Activated naive CD4-positive, alpha-beta T cell treated with anti-CD3 and anti-CD28 coated beads, Interleukin-2, amount 50 U/mL, for 72 hours (primary cell): ENCODE measurements at regions not wholly inside any gene's neighbourhood (a gene's known extent, or its start where the extent isn't known, plus 50 kb on each side); places are given as distances from the start of the nearest gene placed in this dataset.
"Not testable (repeated sequence)": the region's sequence is repeated elsewhere in the genome, so short reads cannot be mapped to it uniquely, and the experiment has no call there.

Experiments used
- ATAC-seq, 2 donors: fragments of 150-1000 bp; cut with Tn5 transposase; 2 replicates each; pipeline ENCODE4 v1.10.0; 2021; ENCODE audit warnings: mild to moderate bottlenecking in 2 of 2, moderate library complexity in 2 of 2
- DNase-seq, 2 donors: peaks; one replicate each; pipeline ENCODE4 v3.0.0; 2021 to 2022; ENCODE audit warnings: low spot score in 2 of 2
- H3K27ac Mint-ChIP-seq, 2 donors: one replicate each; pipeline ENCODE4 v1.8.0; 2022; ENCODE audit warnings: mild to moderate bottlenecking in 2 of 2, mixed read lengths in 2 of 2
- H3K36me3 Mint-ChIP-seq, 2 donors: one replicate each; pipeline ENCODE4 v1.8.0; 2022; ENCODE audit warnings: mixed read lengths in 2 of 2
- H3K9me3 Mint-ChIP-seq, 2 donors: one replicate each; pipeline ENCODE4 v1.8.0; 2022; ENCODE audit warnings: mixed read lengths in 2 of 2

DNA sequence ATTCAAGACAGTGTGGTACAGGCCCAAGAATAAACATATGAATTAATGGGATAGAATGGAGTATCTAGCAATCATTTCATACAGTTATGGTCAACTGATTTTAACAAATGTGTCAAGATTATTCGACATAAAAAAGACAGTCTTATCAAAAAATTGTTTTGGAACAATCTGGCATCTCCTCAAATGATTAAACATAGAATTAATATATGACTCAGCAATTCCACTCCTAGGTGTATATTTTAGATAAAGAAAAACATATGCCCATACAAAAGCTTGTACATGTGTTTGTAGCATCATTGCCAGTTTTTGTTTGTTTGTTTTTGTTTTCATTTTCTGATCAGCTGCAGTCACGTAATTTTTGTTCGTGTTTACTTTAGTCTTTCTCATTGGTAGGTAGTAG, 1188.3 kb downstream of the BRINP3 start:
- H3K36me3 Mint-ChIP-seq, result peaks cover 0 to 4% of the 10 kb centered on the region in 2 donors
- no peak for ATAC-seq
- H3K27ac Mint-ChIP-seq, result no peak overlapping the region
- DNase-seq, result no peak
- peaks cover 5 to 7% of the 10 kb centered on the region in 2 donors for H3K9me3 Mint-ChIP-seq

DNA sequence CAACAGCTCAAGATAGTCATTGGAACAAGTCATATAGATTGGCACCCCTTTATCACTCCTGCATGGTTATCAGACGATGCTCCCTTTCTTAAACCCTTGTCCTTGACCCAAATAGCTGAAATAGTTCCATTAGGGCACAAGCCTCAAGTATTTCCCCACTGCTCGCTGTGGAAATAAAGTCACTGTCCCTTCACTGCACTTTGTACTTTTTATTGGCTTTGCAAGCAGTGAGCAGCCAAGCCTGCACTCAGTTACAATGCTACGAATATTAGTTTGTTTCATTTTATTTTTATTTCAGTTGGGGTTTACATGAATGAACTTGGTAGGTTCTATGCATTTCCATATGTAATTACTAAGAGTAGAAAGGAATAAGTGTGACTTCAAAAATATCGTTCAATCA, 1176.4 kb downstream of the BRINP3 start:
- Mint-ChIP-seq H3K9me3 (peaks cover 9 to 23% of the 10 kb centered on the region in 2 donors), H3K36me3 (peaks cover 0 to 4% of the 10 kb centered on the region in 2 donors), H3K27ac (no peak overlapping the region)
- DNase-seq (no peak), ATAC-seq (no peak)

DNA sequence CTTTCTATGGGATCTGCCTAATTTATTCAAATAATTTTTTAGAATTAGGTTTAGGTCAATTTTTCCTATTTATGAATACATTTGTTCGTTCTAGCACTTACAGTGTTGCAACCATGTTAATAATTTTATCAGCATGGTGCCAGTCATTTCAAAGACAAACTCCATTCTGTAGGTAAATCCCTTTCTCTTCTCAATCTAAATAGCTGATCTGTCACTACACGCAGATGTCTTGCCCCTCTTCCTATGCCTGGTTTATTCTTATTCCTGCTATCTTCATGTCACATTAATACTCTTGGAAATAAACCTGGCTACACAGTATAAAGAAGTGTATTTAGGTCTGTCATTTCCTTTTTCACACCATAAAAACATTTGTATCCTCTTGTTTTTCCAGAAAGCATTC, 1172.4 kb downstream of the BRINP3 start:
- H3K9me3 Mint-ChIP-seq, result peaks cover 0 to 13% of the 10 kb centered on the region in 2 donors
- no peak for DNase-seq
- no peak for ATAC-seq
- H3K27ac Mint-ChIP-seq, result no peak overlapping the region
- no peaks in the 10 kb centered on the region for H3K36me3 Mint-ChIP-seq

DNA sequence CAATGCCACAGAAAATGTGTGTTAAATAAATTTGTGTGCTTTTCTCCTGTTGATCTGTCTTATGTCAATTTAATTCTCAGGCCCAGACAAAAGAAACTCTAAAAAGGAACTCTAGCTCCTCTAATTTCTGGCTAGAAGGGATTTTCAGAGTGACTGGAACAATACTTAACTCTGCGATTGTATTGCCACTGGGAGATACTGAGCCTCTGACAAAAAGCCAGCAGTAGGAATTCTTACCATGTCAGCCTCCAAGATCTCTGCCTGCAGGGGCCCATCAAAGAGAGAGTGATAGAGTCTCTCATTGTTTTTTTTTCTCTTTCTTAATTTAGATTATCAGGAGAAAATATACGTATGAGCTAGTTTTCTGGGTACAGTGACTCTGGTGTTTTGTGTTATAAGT, 1165.7 kb downstream of the BRINP3 start:
- Mint-ChIP-seq H3K9me3 (peaks cover 8 to 25% of the 10 kb centered on the region in 2 donors), H3K36me3 (no peaks in the 10 kb centered on the region), H3K27ac (no peak overlapping the region)
- ATAC-seq (no peak), DNase-seq (no peak)

DNA sequence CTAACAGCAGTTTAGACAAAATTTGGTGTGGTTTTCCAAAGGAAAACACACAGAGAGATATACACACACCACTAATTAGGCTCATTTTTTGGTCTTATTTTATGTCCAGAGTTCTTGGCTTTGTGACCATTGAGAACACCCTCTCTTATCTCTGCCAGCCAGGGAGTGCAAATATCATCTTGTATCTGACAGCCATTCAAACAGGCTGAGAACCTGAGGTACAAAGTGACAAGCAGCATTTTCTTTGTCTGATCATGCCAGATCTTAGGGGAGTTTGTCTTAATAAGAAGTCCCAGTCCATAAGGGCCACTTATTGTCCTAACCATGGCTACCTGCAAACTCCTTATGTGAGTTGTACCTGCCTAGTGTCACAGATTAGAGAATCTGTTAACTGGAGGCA, 1165.2 kb downstream of the BRINP3 start:
- no peaks in the 10 kb centered on the region for H3K36me3 Mint-ChIP-seq
- H3K9me3 Mint-ChIP-seq, result peaks cover 10 to 25% of the 10 kb centered on the region in 2 donors
- no peak for DNase-seq
- H3K27ac Mint-ChIP-seq, result no peak overlapping the region
- ATAC-seq, result no peak

DNA sequence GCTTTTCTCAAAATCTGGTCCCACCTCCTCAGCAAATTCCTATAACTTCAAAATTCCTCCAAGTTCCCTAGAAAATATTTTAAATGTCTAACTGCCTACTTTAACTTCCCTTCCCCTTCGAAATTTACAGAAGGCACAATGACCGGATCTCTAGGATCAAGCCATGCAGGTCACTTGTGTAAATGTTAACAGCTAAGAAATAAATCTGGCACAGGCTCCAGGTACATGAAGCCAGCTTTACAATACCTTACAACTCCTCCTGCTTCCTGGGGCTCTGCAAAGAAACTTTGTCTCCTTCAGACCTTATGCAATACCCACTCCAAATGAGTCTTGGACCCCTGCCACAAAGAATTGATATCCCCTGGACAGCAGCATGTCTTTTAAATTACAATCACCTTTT, 1164.2 kb downstream of the BRINP3 start:
- DNase-seq (no peak), ATAC-seq (no peak)

DNA sequence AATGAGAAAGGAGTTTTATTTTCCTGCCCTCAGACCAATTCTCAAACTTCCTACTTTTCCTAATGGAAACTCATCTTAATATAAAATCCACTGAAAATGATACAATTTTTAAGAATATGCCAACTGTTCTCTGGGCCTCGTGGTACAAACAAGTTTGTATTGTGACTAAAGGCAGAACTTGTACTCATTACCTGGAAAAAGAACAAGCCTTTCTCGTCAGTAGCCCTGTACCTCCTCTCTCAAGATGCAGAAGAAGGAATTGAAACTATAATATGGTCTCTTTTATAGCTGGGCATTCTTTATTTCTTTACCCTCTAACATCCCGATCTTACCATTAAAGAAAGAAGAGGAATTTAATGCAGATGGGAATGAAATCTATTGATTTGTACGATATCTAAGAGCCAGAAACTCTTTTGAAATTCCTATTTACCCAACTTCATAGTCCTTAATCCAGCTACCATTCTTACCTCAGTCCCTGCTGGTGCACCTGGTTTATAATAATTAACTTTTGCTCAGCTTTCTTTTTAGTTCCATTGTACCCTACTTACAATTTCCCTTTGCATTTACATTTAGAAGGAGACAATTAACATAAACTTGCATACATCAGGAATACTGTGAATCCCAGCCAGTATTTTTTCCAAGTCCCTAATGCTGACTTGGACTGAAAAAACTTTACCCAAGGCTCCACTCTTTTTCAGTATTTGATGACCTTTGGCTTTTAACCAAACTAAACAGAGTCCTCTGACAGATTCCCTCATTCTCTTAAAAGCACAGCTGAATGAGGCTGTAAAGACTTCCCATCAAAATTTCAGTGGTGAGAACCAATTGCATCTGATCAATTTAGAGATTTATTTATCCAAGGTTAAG, 1162.4 kb downstream of the BRINP3 start:
- peaks cover 19 to 25% of the 10 kb centered on the region in 2 donors for H3K9me3 Mint-ChIP-seq

More for the DNA sequence above, 1164.2 kb downstream of the BRINP3 start:
- H3K9me3 Mint-ChIP-seq, result peaks cover 10 to 25% of the 10 kb centered on the region in 2 donors
- H3K36me3 Mint-ChIP-seq, result no peaks in the 10 kb centered on the region
- H3K27ac Mint-ChIP-seq, result no peak overlapping the region

DNA sequence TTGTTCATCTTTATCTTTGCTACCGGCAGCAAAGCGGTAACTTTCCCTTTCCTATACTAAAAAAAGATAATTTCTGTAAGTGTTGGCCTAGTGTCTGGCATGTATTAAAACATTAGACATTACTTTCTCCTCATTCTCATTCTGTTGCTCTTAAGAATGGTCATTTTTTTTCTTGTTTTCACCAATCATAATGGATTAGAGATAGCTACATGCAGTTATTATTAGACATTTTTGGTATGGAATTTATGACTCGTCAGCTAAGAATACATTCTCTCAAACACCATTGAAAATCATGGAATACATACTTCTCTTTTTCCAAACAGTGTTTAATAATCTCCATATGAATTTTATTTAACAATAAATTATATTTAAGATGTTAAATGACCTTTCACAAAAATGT, 1154.6 kb downstream of the BRINP3 start:
- peaks cover 4 to 17% of the 10 kb centered on the region in 2 donors for H3K9me3 Mint-ChIP-seq

More for the DNA sequence above, 1162.4 kb downstream of the BRINP3 start:
- DNase-seq (no peak), ATAC-seq (no peak)
- Mint-ChIP-seq H3K36me3 (no peaks in the 10 kb centered on the region), H3K27ac (no peak overlapping the region)

DNA sequence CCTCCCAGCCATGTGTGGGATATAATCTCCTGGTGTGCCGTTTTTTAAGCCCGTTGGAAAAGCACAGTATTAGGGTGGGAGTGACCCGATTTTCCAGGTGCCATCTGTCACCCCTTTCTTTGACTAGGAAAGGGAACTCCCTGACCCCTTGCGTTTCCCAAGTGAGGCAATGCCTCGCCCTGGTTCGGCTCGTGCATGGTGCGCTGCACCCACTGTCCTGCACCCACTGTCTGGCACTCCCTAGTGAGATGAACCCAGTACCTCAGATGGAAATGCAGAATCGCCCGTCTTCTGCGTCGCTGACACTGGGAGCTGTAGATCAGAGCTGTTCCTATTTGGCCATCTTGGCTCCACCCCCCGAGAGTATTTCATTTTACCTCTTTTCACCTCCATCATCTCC, 1146.6 kb downstream of the BRINP3 start:
- H3K36me3 Mint-ChIP-seq, result peaks cover 0 to 20% of the 10 kb centered on the region in 2 donors
- DNase-seq, ATAC-seq, H3K27ac Mint-ChIP-seq: not testable (repeated sequence)
- peaks cover 26 to 33% of the 10 kb centered on the region in 2 donors for H3K9me3 Mint-ChIP-seq

More for the DNA sequence above, 1154.6 kb downstream of the BRINP3 start:
- DNase-seq (no peak), ATAC-seq (no peak)
- Mint-ChIP-seq H3K27ac (no peak overlapping the region), H3K36me3 (peaks cover 0 to 5% of the 10 kb centered on the region in 2 donors)

DNA sequence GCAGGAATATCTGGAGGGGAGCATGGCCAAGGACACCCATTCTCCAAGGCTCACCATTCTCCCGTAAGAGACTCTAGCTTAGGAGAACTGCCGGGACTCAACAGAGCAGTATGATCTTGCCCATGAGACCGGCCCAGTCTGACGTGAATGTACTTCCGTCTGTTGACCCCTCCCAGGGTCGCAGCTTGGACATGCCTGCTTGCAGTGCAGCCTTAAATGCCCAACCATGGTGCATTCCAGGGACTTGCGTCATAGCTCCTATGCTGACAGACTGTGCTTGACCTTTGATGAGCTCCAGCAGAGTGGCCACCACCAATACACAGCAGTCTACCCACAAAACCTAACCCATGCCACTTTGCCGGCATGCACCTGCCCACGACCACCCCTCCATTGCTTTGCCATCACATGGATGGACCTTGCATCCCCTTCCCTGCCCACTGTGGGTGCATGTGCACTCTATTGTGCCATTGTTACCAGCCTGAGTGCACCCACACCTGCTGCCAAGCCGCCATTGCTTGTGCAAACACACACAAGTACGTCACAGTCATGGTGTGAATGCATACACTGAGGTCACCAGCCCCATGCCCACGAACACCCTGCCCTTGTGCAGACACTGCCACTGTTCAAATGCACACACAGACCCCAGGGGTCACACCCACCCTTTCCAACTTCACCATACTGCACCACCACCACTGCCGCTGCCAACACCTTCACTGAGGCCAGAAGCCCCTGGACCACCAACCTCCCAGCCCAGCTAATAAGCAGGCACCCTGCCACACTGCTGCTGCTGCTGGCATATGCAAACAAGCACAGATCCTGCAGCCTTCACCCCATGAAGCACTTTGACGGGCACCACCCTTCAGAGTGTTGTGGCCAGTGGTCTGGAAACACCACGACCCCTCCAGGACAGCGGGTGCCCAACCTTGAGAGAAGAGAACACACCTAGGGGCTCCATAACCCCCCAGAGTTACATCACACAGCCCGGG, 1141.3 kb downstream of the BRINP3 start:
- Mint-ChIP-seq H3K9me3 (peaks cover 22 to 25% of the 10 kb centered on the region in 2 donors), H3K27ac (no peak overlapping the region), H3K36me3 (peaks cover 0 to 11% of the 10 kb centered on the region in 2 donors)

DNA sequence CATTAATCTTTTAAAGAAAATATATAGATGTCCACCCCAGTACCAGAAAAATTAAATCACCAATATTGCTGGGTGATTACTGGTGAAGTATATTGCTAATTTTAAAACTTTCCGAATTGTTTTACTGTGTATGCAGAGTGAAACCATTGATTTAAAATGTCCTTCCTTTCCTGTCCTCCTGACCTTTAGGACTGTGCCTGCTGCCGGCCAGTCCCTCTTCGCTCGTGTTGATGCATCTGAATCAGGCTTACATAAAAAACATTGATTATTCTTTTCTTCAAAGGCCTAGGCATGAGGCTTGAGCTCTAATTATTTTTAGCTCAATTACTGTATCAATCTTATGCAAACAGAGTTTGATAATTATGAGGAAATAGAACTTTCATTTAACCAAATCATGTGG, 1128.1 kb downstream of the BRINP3 start:
- Mint-ChIP-seq H3K9me3 (peaks cover 22 to 26% of the 10 kb centered on the region in 2 donors), H3K27ac (no peak overlapping the region), H3K36me3 (no peaks in the 10 kb centered on the region)
- DNase-seq (no peak), ATAC-seq (no peak)

More for the DNA sequence above, 1141.3 kb downstream of the BRINP3 start:
- no peak for DNase-seq
- ATAC-seq, result no peak

DNA sequence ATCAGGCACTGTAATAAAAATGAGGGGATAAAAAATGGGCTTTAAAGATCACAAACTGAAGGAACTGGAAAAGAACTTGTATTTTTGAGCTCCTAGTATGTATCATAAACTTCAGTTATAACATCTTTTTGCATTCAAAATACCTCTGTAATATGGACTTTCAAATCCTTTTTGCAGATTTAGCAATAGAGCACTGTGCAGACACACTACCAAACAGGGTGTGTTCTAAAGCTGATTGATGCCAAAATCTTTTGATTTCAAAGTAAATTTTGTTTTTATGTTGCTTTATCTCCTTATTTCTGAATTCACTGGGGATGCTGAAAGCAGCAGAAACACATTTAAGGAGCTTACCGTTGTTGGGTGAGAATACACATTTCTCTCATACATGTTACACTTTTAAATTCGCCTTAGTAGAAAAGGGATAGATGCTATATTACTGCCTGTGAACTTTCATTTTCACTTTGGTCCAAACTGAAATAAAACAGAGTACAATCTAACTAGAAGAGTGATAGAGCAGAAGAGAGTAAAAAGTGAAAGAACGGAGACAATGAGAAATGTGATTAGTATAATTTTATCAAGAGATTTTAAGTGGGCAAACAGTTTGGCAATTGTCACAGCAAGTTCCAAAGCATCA, 1126.6 kb downstream of the BRINP3 start:
- DNase-seq (no peak), ATAC-seq (no peak)
- peaks cover 22 to 27% of the 10 kb centered on the region in 2 donors for H3K9me3 Mint-ChIP-seq
- no peaks in the 10 kb centered on the region for H3K36me3 Mint-ChIP-seq
- no peak overlapping the region for H3K27ac Mint-ChIP-seq

DNA sequence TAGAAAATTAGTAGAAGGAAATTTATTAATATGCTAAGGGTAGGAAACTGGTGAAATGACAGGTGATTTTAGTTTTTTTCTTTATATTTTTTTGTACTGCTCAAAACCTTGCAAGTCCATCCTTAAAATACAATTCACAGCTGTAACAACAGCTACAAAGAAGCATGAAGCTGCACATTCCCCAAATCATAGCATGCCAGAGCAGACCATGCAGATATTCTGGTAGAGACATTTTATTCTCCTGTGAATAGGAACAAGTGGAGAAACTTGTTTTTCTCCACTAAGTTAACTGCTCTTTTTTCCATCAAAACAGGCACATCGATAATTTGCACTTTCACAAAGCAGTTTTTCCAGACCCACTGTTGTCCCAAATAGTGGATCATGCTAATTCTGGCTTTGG, 1125.7 kb downstream of the BRINP3 start:
- Mint-ChIP-seq H3K36me3 (no peaks in the 10 kb centered on the region), H3K27ac (no peak overlapping the region), H3K9me3 (peaks cover 21 to 22% of the 10 kb centered on the region in 2 donors)
- DNase-seq (no peak), ATAC-seq (no peak)

DNA sequence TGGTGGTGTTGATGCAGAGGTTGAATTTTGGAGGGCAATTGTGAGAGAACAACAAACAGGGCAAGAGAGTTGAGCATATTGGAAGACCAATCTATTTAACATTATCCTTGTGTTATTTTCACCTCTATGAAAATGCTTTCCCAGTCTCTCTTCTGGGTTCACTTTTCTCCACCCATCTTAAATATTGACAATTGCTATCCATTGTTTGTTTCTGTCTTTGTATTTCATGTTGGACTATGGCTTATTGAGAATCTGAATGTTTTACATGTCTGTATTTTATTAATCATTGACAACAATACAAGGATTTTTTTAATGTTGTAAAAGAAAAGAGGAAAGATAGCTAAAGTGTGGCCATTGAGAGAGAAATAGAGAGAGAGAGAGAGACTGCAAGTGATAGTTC, 1121.5 kb downstream of the BRINP3 start:
- Mint-ChIP-seq H3K9me3 (peaks cover 11 to 19% of the 10 kb centered on the region in 2 donors), H3K27ac (no peak overlapping the region)

DNA sequence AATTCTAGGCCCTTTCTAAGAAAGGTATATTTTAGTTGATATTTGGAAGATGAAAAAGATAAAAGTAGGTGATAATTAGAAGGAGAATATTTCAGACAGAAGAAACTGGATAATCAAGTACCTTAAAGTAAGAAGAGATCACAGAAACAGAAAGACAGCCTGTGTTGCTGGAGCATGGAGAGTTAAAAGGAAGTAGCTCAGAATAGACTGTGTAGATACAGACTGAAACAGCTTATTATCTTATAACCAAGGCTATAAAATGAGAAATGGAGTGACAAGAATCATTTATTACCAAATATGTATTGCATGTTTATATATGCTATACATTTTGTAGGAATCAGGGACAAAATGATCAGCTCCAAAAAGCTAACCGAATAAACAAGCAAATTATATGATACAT, 1120.3 kb downstream of the BRINP3 start:
- no peak for ATAC-seq
- Mint-ChIP-seq H3K27ac (no peak overlapping the region), H3K36me3 (no peaks in the 10 kb centered on the region), H3K9me3 (peaks cover 10 to 17% of the 10 kb centered on the region in 2 donors)
- no peak for DNase-seq

More for the DNA sequence above, 1121.5 kb downstream of the BRINP3 start:
- no peak for DNase-seq
- H3K36me3 Mint-ChIP-seq, result no peaks in the 10 kb centered on the region
- ATAC-seq, result no peak

DNA sequence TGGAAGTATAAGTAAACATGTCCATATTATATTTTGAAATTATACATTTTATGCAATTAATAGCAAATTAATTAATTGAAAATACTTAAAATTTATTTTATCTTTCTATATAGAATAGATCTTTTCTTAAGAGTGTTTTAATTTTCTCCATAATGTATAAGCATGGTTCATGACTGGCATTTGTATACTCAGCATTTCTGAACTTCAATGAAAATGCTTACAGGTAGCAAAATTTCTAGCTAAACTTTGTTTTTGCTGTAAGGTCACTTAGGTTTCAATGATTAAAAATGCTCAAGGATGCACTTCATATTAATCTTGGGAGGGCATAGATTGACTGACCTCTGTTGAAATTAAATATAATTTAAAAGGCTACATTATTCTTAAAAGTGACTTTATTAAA, 1108.1 kb downstream of the BRINP3 start:
- ATAC-seq (no peak), DNase-seq (no peak)

More for the DNA sequence above, 1108.1 kb downstream of the BRINP3 start:
- Mint-ChIP-seq H3K27ac (no peak overlapping the region), H3K9me3 (peaks cover 19 to 21% of the 10 kb centered on the region in 2 donors), H3K36me3 (no peaks in the 10 kb centered on the region)
